ENCODE measurements at regions not wholly inside any gene's neighbourhood (a gene's known extent, or its start where the extent isn't known, plus 50 kb on each side); places are given as distances from the start of the nearest gene placed in this dataset.

GRCh38 chr13:109957875-109958274 lies 171.5 kb upstream of the IRS2 start:
- TF ChIP-seq EZH2phosphoT487 (IDR thresholded peaks at IDR 0.05; ENCODE audit: unreplicated experiment) (no peak), CTCF (conservative IDR thresholded peaks at IDR 0.05; ENCODE audit: low read depth in 2 of 2) (no peak), CREB1 (CRISPR knock-in tag; IDR thresholded peaks at IDR 0.05; ENCODE audit: low read depth) (no peak), REST (IDR thresholded peaks at IDR 0.05; ENCODE audit: unreplicated experiment) (no peak), ZNF331 (CRISPR knock-in tag; IDR thresholded peaks at IDR 0.05; ENCODE audit: low read depth) (no peak), POLR2AphosphoS5 (IDR thresholded peaks at IDR 0.05; ENCODE audit: low read depth) (no peak), EZH2 (IDR thresholded peaks at IDR 0.05; ENCODE audit: low read depth, unreplicated experiment) (no peak), NANOG (IDR thresholded peaks at IDR 0.05; ENCODE audit: borderline replicate concordance) (no peak), ZNF114 (CRISPR knock-in tag; IDR thresholded peaks at IDR 0.05) (no peak), ZNF462 (CRISPR knock-in tag; IDR thresholded peaks at IDR 0.05) (no peak), STAT1 (IDR thresholded peaks at IDR 0.05; ENCODE audit: unreplicated experiment) (no peak), ETS1 (IDR thresholded peaks at IDR 0.05) (no peak)
